Astrocyte (in vitro differentiated cells and primary cell): ENCODE measurements at regions not wholly inside any gene's neighbourhood (a gene's known extent, or its start where the extent isn't known, plus 50 kb on each side); places are given as distances from the start of the nearest gene placed in this dataset.

Experiments
- DNase-seq: peaks from one replicate; pipeline ENCODE4 v3.0.0-alpha.2; 2010; ENCODE audit warnings: low read depth
- FAIRE-seq: peaks from 2 replicates; lab custom pipeline; 2011; peaks lifted over from hg19 to GRCh38; lab: Jason Lieb, UNC
- H2AFZ ChIP-seq: 2 replicates; pipeline ENCODE4 v1.6.0; 2012; ENCODE audit warnings: low read depth, low read length, inconsistent platforms
- H3K27ac ChIP-seq: 2 replicates; pipeline ENCODE4 v1.5.1; 2011; ENCODE audit warnings: low read depth, low read length, inconsistent platforms
- H3K27me3 ChIP-seq: 2 replicates; pipeline ENCODE4 v1.6.0; 2011; ENCODE audit warnings: low read length, inconsistent platforms; ENCODE audit not compliant: insufficient read depth
- H3K36me3 ChIP-seq: 2 replicates; pipeline ENCODE4 v1.5.1; 2011; ENCODE audit warnings: low read length, inconsistent platforms; ENCODE audit not compliant: insufficient read depth
- H3K4me1 ChIP-seq: 2 replicates; pipeline ENCODE4 v1.5.1; 2011; ENCODE audit warnings: low read length, inconsistent platforms; ENCODE audit not compliant: insufficient read depth
- H3K4me2 ChIP-seq: 2 replicates; pipeline ENCODE4 v1.6.0; 2012; ENCODE audit warnings: low read length, inconsistent platforms
- H3K4me3 ChIP-seq: 2 replicates; pipeline ENCODE4 v1.5.1; 2011; ENCODE audit warnings: low read depth, mild to moderate bottlenecking, low read length, inconsistent platforms; ENCODE audit not compliant: insufficient read depth
- H3K79me2 ChIP-seq: 2 replicates; pipeline ENCODE4 v1.6.0; 2012; ENCODE audit warnings: mild to moderate bottlenecking, low read length, inconsistent platforms; ENCODE audit not compliant: insufficient read depth
- H3K9ac ChIP-seq: 2 replicates; pipeline ENCODE4 v1.6.0; 2012; ENCODE audit warnings: mild to moderate bottlenecking, low read length, inconsistent platforms
- H3K9me3 ChIP-seq: 2 replicates; pipeline ENCODE4 v1.5.1; 2012; ENCODE audit warnings: low read depth, mild to moderate bottlenecking, low read length, inconsistent platforms; ENCODE audit not compliant: insufficient read depth
- H4K20me1 ChIP-seq: 2 replicates; pipeline ENCODE4 v1.6.0; 2012; ENCODE audit warnings: low read length, inconsistent platforms; ENCODE audit not compliant: insufficient read depth
- H3K27ac Mint-ChIP-seq: one replicate; pipeline ENCODE4 v1.8.0; 2021; ENCODE audit warnings: mild to moderate bottlenecking, mixed read lengths; ENCODE audit not compliant: unreplicated experiment
- H3K27me3 Mint-ChIP-seq: one replicate; pipeline ENCODE4 v1.8.0; 2021; ENCODE audit warnings: low read depth, mixed read lengths; ENCODE audit not compliant: unreplicated experiment
- H3K36me3 Mint-ChIP-seq: one replicate; pipeline ENCODE4 v1.8.0; 2021; ENCODE audit warnings: low read depth, mixed read lengths; ENCODE audit not compliant: unreplicated experiment
- H3K4me1 Mint-ChIP-seq: one replicate; pipeline ENCODE4 v1.8.0; 2021; ENCODE audit warnings: low read depth, mixed read lengths; ENCODE audit not compliant: unreplicated experiment
- H3K4me3 Mint-ChIP-seq: one replicate; pipeline ENCODE4 v1.8.0; 2021; ENCODE audit warnings: mild to moderate bottlenecking, moderate library complexity, mixed read lengths; ENCODE audit not compliant: unreplicated experiment
- H3K9me3 Mint-ChIP-seq: one replicate; pipeline ENCODE4 v1.8.0; 2021; ENCODE audit warnings: mild to moderate bottlenecking, mixed read lengths; ENCODE audit not compliant: unreplicated experiment
- EZH2 ChIP-seq: IDR thresholded peaks from 2 replicates; pipeline ENCODE4 v1.6.1; 2012; ENCODE audit warnings: mild to moderate bottlenecking, low read length, inconsistent platforms; ENCODE audit not compliant: insufficient read depth
- TF ChIP-seq, protein P1 (sequence below): IDR thresholded peaks from 2 replicates; pipeline ENCODE4 v1.5.1; 2011; ENCODE audit warnings: low read depth, mild to moderate bottlenecking, inconsistent platforms, low read length, moderate library complexity; ENCODE audit not compliant: insufficient read depth

DNA sequence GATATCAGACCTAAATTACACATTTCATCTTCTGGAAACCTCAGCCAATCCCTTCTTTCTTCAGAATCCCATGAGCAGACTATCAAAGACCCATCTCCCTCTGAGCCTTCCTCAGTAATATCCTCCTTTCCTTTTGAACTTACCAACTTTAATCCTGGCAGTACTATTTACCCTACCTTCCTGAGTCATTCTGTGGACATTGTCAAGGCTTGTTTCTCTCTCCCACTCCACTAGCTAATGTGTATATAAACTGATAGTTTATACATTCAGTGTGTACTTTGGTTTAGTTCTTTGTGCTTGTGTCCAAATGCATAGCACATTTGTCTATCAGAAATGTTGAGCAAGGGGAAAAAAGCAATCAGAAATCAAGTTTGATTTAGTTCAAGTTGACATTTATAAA is 568.3 kb downstream of the CSNK1G3 start:
- FAIRE-seq (no peak), DNase-seq (no peak)
- TF ChIP-seq EZH2, result no peak
- TF ChIP-seq, protein P1, sequence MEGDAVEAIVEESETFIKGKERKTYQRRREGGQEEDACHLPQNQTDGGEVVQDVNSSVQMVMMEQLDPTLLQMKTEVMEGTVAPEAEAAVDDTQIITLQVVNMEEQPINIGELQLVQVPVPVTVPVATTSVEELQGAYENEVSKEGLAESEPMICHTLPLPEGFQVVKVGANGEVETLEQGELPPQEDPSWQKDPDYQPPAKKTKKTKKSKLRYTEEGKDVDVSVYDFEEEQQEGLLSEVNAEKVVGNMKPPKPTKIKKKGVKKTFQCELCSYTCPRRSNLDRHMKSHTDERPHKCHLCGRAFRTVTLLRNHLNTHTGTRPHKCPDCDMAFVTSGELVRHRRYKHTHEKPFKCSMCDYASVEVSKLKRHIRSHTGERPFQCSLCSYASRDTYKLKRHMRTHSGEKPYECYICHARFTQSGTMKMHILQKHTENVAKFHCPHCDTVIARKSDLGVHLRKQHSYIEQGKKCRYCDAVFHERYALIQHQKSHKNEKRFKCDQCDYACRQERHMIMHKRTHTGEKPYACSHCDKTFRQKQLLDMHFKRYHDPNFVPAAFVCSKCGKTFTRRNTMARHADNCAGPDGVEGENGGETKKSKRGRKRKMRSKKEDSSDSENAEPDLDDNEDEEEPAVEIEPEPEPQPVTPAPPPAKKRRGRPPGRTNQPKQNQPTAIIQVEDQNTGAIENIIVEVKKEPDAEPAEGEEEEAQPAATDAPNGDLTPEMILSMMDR, result no peak

DNA sequence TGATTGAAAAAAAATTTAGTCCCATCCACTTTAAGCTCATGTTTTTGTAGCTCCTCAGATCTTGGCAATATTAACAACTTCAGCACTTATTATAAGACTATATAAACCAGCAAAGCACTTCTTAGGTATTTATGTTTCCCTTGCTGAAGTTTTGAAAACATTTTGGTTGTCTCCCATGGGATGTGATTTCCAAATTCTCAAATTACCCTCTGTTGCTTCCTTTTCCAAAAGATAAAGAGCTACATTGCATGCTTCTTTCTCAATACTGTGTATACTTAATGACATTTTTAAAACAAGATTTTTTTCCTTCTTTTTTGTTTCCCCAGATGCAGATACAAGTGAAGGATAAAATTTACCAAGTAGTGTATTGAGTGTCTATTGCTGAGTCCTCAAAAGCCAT is 567.1 kb downstream of the CSNK1G3 start:
- DNase-seq (no peak), FAIRE-seq (no peak)
- H3K27me3 Mint-ChIP-seq, result no peaks in the 10 kb centered on the region
- H3K79me2 ChIP-seq, result no peaks in the 10 kb centered on the region
- no peaks in the 10 kb centered on the region for H4K20me1 ChIP-seq
- H3K4me2 ChIP-seq, result no peak overlapping the region
- H3K9me3 Mint-ChIP-seq, result no peaks in the 10 kb centered on the region
- TF ChIP-seq, protein P1, result no peak
- TF ChIP-seq EZH2, result no peak
- no peak overlapping the region for H2AFZ ChIP-seq
- no peak overlapping the region for H3K27ac ChIP-seq
- peaks cover 6% of the 10 kb centered on the region for H3K4me1 Mint-ChIP-seq
- H3K36me3 ChIP-seq, result no peaks in the 10 kb centered on the region
- no peak overlapping the region for H3K4me3 ChIP-seq
- no peaks in the 10 kb centered on the region for H3K36me3 Mint-ChIP-seq
- no peaks in the 10 kb centered on the region for H3K4me1 ChIP-seq
- H3K27me3 ChIP-seq, result no peaks in the 10 kb centered on the region
- H3K27ac Mint-ChIP-seq, result no peak overlapping the region
- no peaks in the 10 kb centered on the region for H3K9me3 ChIP-seq
- H3K9ac ChIP-seq, result no peak overlapping the region
- no peak overlapping the region for H3K4me3 Mint-ChIP-seq

More for the DNA sequence above, 568.3 kb downstream of the CSNK1G3 start:
- H3K4me1 Mint-ChIP-seq, result peaks cover 6% of the 10 kb centered on the region
- Histone ChIP-seq H3K27ac (no peak overlapping the region), H3K4me2 (no peak overlapping the region), H3K27me3 (no peaks in the 10 kb centered on the region), H3K4me3 (no peak overlapping the region), H2AFZ (no peak overlapping the region), H3K79me2 (no peaks in the 10 kb centered on the region), H3K36me3 (no peaks in the 10 kb centered on the region), H3K9me3 (no peaks in the 10 kb centered on the region), H3K9ac (no peak overlapping the region), H4K20me1 (no peaks in the 10 kb centered on the region), H3K4me1 (no peaks in the 10 kb centered on the region)
- H3K9me3 Mint-ChIP-seq, result no peaks in the 10 kb centered on the region
- no peaks in the 10 kb centered on the region for H3K27me3 Mint-ChIP-seq
- no peak overlapping the region for H3K27ac Mint-ChIP-seq
- no peak overlapping the region for H3K4me3 Mint-ChIP-seq
- no peaks in the 10 kb centered on the region for H3K36me3 Mint-ChIP-seq

DNA sequence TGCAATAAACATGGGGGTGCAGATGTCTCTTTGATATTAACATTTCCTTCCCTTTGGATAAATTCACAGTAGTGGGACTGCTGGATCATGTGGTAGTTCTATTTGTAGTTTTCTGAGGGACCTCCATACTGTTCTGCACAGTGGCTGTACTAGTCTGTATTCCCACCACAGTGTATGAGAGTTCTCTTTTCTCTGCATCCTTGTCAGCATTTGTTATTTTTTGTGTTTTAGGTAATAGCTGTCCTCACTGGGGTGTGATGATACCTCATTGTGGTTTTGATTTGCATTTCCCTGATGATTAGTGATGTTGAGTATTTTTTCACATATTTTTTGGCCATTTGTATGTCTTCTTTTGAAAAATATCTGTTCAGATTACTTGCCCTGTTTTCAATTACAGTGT is 562.5 kb downstream of the CSNK1G3 start:
- H4K20me1 ChIP-seq, result no peaks in the 10 kb centered on the region
- H3K9ac ChIP-seq, result no peak overlapping the region
- Mint-ChIP-seq H3K27me3 (no peaks in the 10 kb centered on the region), H3K27ac (no peak overlapping the region), H3K9me3 (no peaks in the 10 kb centered on the region), H3K4me3 (no peak overlapping the region), H3K36me3 (no peaks in the 10 kb centered on the region), H3K4me1 (no peaks in the 10 kb centered on the region)
- no peaks in the 10 kb centered on the region for H3K4me1 ChIP-seq
- H3K79me2 ChIP-seq, result no peaks in the 10 kb centered on the region
- no peak overlapping the region for H3K4me3 ChIP-seq
- no peaks in the 10 kb centered on the region for H3K9me3 ChIP-seq
- H3K27ac ChIP-seq, result no peak overlapping the region
- no peak for FAIRE-seq
- H3K4me2 ChIP-seq, result no peak overlapping the region
- H3K27me3 ChIP-seq, result no peaks in the 10 kb centered on the region
- no peak for TF ChIP-seq EZH2
- TF ChIP-seq, protein P1, result no peak
- DNase-seq, result no peak
- H3K36me3 ChIP-seq, result no peaks in the 10 kb centered on the region
- no peak overlapping the region for H2AFZ ChIP-seq
